ENCODE measurements at regions not wholly inside any gene's neighbourhood (a gene's known extent, or its start where the extent isn't known, plus 50 kb on each side); places are given as distances from the start of the nearest gene placed in this dataset.

DNA sequence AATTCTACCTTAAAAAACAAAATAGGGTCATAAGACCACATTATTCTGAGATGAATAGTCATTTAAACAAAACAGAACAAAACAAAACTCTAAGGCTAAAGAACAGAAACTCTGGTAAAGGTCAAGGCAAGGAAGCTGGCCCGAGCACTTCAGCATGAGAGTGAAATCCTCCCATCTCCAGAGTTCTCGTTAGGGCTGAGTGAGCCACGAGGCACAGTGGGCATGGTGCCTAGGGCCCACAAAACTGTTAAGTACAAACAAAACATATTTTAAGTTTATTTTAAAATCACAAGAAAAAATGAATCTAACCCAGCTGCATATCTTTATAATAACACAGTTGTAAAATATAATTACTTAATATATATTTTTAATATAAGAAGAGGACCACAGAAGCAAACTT lies 417.8 kb upstream of the GBE1 start:
- in situ Hi-C loops (cut with MboI; ENCODE audit: low sequenced_read_pairs in 4 of 4), result no loop called here
- no peaks in the 10 kb centered on the region for H3K9me3 ChIP-seq
- H3K36me3 ChIP-seq, result no peaks in the 10 kb centered on the region
- H3K4me3 ChIP-seq, result no peak overlapping the region
- ATAC-seq (no peak), DNase-seq (no peak)
- H3K27ac ChIP-seq, result no peak overlapping the region
- no peak for TF ChIP-seq POLR2A (IDR thresholded peaks at IDR 0.05)
- no peak for TF ChIP-seq CTCF (IDR thresholded peaks at IDR 0.05 in 4 of 5, conservative IDR thresholded peaks at IDR 0.05 in 1 of 5)
- H3K4me1 ChIP-seq, result no peaks in the 10 kb centered on the region
- no peaks in the 10 kb centered on the region for H3K27me3 ChIP-seq
- intact Hi-C loops (cut with DNase I; ENCODE audit: low total_unique reads), result no loop called here

- H3K4me1 ChIP-seq, result no peaks in the 10 kb centered on the region
- no peak overlapping the region for H3K27ac ChIP-seq
- H3K9me3 ChIP-seq, result no peaks in the 10 kb centered on the region
- no peak for ATAC-seq
- no peaks in the 10 kb centered on the region for H3K36me3 ChIP-seq
- no peak for DNase-seq
- no peak overlapping the region for H3K4me3 ChIP-seq
- H3K27me3 ChIP-seq, result no peaks in the 10 kb centered on the region
- TF ChIP-seq POLR2A (IDR thresholded peaks at IDR 0.05) (no peak), CTCF (IDR thresholded peaks at IDR 0.05 in 4 of 5, conservative IDR thresholded peaks at IDR 0.05 in 1 of 5) (no peak)
- intact Hi-C loops (cut with DNase I; ENCODE audit: low total_unique reads) (no loop called here), in situ Hi-C loops (cut with MboI; ENCODE audit: low sequenced_read_pairs in 4 of 4) (no loop called here)
Observed at GRCh38 chr3:82178291-82178690, 416.8 kb upstream of the GBE1 start.

- H3K27ac ChIP-seq, result no peak overlapping the region
- TF ChIP-seq CTCF (IDR thresholded peaks at IDR 0.05 in 4 of 5, conservative IDR thresholded peaks at IDR 0.05 in 1 of 5) (no peak), POLR2A (IDR thresholded peaks at IDR 0.05) (no peak)
- in situ Hi-C loops (cut with MboI; ENCODE audit: low sequenced_read_pairs in 4 of 4), result no loop called here
Observed at GRCh38 chr3:82177774-82178173, 416.3 kb upstream of the GBE1 start.

DNA sequence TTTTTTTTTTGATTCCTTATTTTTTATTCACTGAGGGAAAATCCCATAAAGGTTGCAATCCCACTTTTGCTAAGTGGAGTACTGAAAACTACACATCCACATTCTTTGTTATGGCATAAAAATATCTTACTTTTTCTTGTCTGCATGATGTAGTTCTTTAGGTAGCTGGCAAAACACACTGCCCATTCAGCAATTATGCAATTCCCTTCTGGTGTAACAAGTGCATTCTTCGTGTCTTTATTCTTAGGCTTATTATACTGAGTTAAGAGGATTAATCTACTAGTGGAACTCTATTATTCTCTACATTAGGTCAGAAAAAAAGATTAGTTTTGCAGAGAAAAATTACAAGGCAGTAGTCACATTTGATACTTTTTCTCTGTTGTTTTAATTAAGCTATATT lies 403.8 kb upstream of the GBE1 start:
- intact Hi-C loops (cut with DNase I; ENCODE audit: low total_unique reads), result no loop called here
- Histone ChIP-seq H3K9me3 (no peaks in the 10 kb centered on the region), H3K36me3 (no peaks in the 10 kb centered on the region), H3K4me1 (no peaks in the 10 kb centered on the region), H3K27me3 (no peaks in the 10 kb centered on the region), H3K4me3 (no peak overlapping the region), H3K27ac (no peak overlapping the region)
- in situ Hi-C loops (cut with MboI; ENCODE audit: low sequenced_read_pairs in 4 of 4), result no loop called here
- ATAC-seq, result no peak
- TF ChIP-seq CTCF (IDR thresholded peaks at IDR 0.05 in 4 of 5, conservative IDR thresholded peaks at IDR 0.05 in 1 of 5) (no peak), POLR2A (IDR thresholded peaks at IDR 0.05) (no peak)
- no peak for DNase-seq

More at GRCh38 chr3:82177774-82178173, 416.3 kb upstream of the GBE1 start:
- Histone ChIP-seq H3K4me3 (no peak overlapping the region), H3K36me3 (no peaks in the 10 kb centered on the region), H3K4me1 (no peaks in the 10 kb centered on the region), H3K9me3 (no peaks in the 10 kb centered on the region), H3K27me3 (no peaks in the 10 kb centered on the region)
- intact Hi-C loops (cut with DNase I; ENCODE audit: low total_unique reads), result no loop called here
- DNase-seq, result no peak
- ATAC-seq, result no peak

- intact Hi-C loops (cut with DNase I; ENCODE audit: low total_unique reads), result no loop called here
- Histone ChIP-seq H3K4me1 (no peaks in the 10 kb centered on the region), H3K27me3 (no peaks in the 10 kb centered on the region), H3K9me3 (no peaks in the 10 kb centered on the region), H3K4me3 (no peak overlapping the region), H3K27ac (no peak overlapping the region), H3K36me3 (no peaks in the 10 kb centered on the region)
- ATAC-seq, result no peak
- peak in 1 of 5 experiments; percentile 33 for TF ChIP-seq CTCF (IDR thresholded peaks at IDR 0.05 in 4 of 5, conservative IDR thresholded peaks at IDR 0.05 in 1 of 5)
- TF ChIP-seq POLR2A (IDR thresholded peaks at IDR 0.05), result no peak
- in situ Hi-C loops (cut with MboI; ENCODE audit: low sequenced_read_pairs in 4 of 4), result no loop called here
- no peak for DNase-seq
Observed at GRCh38 chr3:82163907-82164520, 402.6 kb upstream of the GBE1 start.
